K562 (cell line): ENCODE measurements at regions not wholly inside any gene's neighbourhood (a gene's known extent, or its start where the extent isn't known, plus 50 kb on each side); places are given as distances from the start of the nearest gene placed in this dataset.

ENCODE experiments used
- ATAC-seq: fragments of 200-7000 bp; cut with Tn5 transposase; 3 replicates; pipeline ENCODE4 v1.9.1; 2020; ENCODE audit warnings: moderate library complexity
- BruUV-seq: library from RNA; stranded (reverse); fragments of 400-500 nt; replicated peaks from 2 replicates; lab custom pipeline; 2021; lab: Mats Ljungman, UMichigan
- CTCF ChIA-PET: fragments of 300-600 bp; formaldehyde crosslinking; extraction: SDS; loops from one replicate; lab custom pipeline; 2021; ENCODE audit warnings: low intra/inter-chr PET ratio; lab: Yijun Ruan, JAX
- POLR2A ChIA-PET: fragments of 300-600, 350-650 bp; sonication (Branson Sonifier 250); formaldehyde crosslinking; extraction: SDS; loops from one replicate; lab custom pipeline; 2021; ENCODE audit warnings: antibody characterized with exemption, inconsistent platforms; lab: Yijun Ruan, JAX
- DNase-seq, 4 experiments: peaks; one replicate each; pipeline versions ENCODE4 v3.0.0 to v3.0.0-alpha.2; 2011 to 2018; ENCODE audit warnings: low spot score in 3 of 4, mixed read lengths in 3 of 4; ENCODE audit errors: extremely low read depth in 1 of 4
- FAIRE-seq: peaks from 2 replicates; lab custom pipeline; 2011; peaks lifted over from hg19 to GRCh38; lab: Jason Lieb, UNC
- H2AFZ ChIP-seq: 2 replicates; pipeline ENCODE4 v1.6.0; 2011; ENCODE audit warnings: low read depth, low read length, control low read depth, inconsistent platforms
- H3K27ac ChIP-seq: fragments of 200-600 bp; 3 replicates; pipeline ENCODE4 v1.8.0; 2011; ENCODE audit warnings: low read depth, mild to moderate bottlenecking, control low read depth, inconsistent platforms, low read length, moderate library complexity, mixed read lengths; ENCODE audit errors: extremely low read depth
- H3K27me3 ChIP-seq, 2 experiments: fragments of 300-600 bp in 1 of 2; 2 replicates in 1 of 2; 3 replicates in 1 of 2; pipeline versions ENCODE4 v1.6.0 to v1.8.0; 2011; ENCODE audit warnings: inconsistent platforms in 2 of 2, low read length in 2 of 2, mild to moderate bottlenecking in 1 of 2, mixed read lengths in 1 of 2, moderate library complexity in 1 of 2; ENCODE audit not compliant: control insufficient read depth in 2 of 2, insufficient read depth in 2 of 2
- H3K36me3 ChIP-seq: fragments of 300-600 bp; 3 replicates; pipeline ENCODE4 v1.8.0; 2011; ENCODE audit warnings: mild to moderate bottlenecking, low read length, inconsistent platforms; ENCODE audit not compliant: control insufficient read depth, insufficient read depth
- H3K4me1 ChIP-seq, 2 experiments: fragments of 200-600 bp in 1 of 2; replicated peaks in 1 of 2; 2 replicates in 1 of 2; 3 replicates in 1 of 2; pipeline versions ENCODE4 v1.5.1 to v1.8.0; 2011; ENCODE audit warnings: inconsistent platforms in 2 of 2, low read length in 2 of 2, mild to moderate bottlenecking in 1 of 2, mixed read lengths in 1 of 2, moderate library complexity in 1 of 2; ENCODE audit not compliant: control insufficient read depth in 2 of 2, insufficient read depth in 2 of 2
- H3K4me2 ChIP-seq: 2 replicates; pipeline ENCODE4 v1.6.1; 2011; ENCODE audit warnings: low read length, control low read depth, inconsistent platforms, mixed read lengths; ENCODE audit not compliant: insufficient read depth
- H3K4me3 ChIP-seq: fragments of 200-600 bp; sonication (generic), shearing (Covaris generic); 2 replicates; pipeline ENCODE4 v1.5.1; 2016; ENCODE audit warnings: control low read depth, inconsistent platforms
- H3K79me2 ChIP-seq: fragments of 200-600 bp; 3 replicates; pipeline ENCODE4 v1.8.0; 2011; ENCODE audit warnings: low read length, inconsistent platforms; ENCODE audit not compliant: control insufficient read depth, insufficient read depth
- H3K9ac ChIP-seq, 2 experiments: 2 replicates each; pipeline versions ENCODE4 v1.6.0 to v1.6.1; 2011; ENCODE audit warnings: low read depth in 2 of 2, low read length in 2 of 2, control low read depth in 1 of 2, inconsistent platforms in 1 of 2, mild to moderate bottlenecking in 1 of 2, mixed read lengths in 1 of 2; ENCODE audit not compliant: insufficient read depth in 1 of 2
- H3K9me1 ChIP-seq: one replicate; pipeline ENCODE4 v1.6.0; 2011; ENCODE audit warnings: inconsistent platforms, mild to moderate bottlenecking, low read length, moderate library complexity; ENCODE audit not compliant: control insufficient read depth, insufficient read depth
- H3K9me3 ChIP-seq: replicated peaks from 2 replicates; pipeline ENCODE4 v1.5.1; 2011; ENCODE audit warnings: low read depth, low read length, inconsistent platforms; ENCODE audit not compliant: control insufficient read depth, insufficient read depth
- H4K20me1 ChIP-seq: replicated peaks from 2 replicates; pipeline ENCODE4 v1.6.1; 2011; ENCODE audit warnings: low read length, inconsistent platforms, mixed read lengths; ENCODE audit not compliant: control insufficient read depth, insufficient read depth
- HDAC3 ChIP-seq: fragments of 450-650 bp; IDR thresholded peaks from 2 replicates; pipeline ENCODE4 v1.6.1; 2018; ENCODE audit warnings: borderline replicate concordance, mild to moderate bottlenecking, moderate library complexity; ENCODE audit not compliant: partially characterized antibody
- MCM5 ChIP-seq: fragments of 450-650 bp; IDR thresholded peaks from 2 replicates; pipeline ENCODE4 v1.6.1; 2016; ENCODE audit warnings: low read depth
- POLR3A ChIP-seq: IDR thresholded peaks from 2 replicates; pipeline ENCODE4 v1.6.1; 2011; ENCODE audit warnings: borderline replicate concordance, mild to moderate bottlenecking, moderate library complexity; ENCODE audit not compliant: insufficient read length, insufficient read depth; ENCODE audit errors: extremely low read depth
- RBFOX2 ChIP-seq: fragments of 200-400 bp; formaldehyde crosslinking; IDR thresholded peaks from 2 replicates; pipeline ENCODE4 v1.6.1; 2017; ENCODE audit warnings: low read depth, mild to moderate bottlenecking, low read length, moderate library complexity
- SIN3B ChIP-seq: fragments of 450-650 bp; IDR thresholded peaks from 2 replicates; pipeline ENCODE4 v1.6.1; 2017; ENCODE audit warnings: low read depth, mild to moderate bottlenecking, moderate library complexity
- SMARCE1 ChIP-seq: fragments of 450-650 bp; IDR thresholded peaks from 2 replicates; pipeline ENCODE4 v1.7.1; 2016; ENCODE audit warnings: mild to moderate bottlenecking
- ZNF780A ChIP-seq: fragments of 250-450 bp; sonication (Bioruptor Pico); IDR thresholded peaks from 2 replicates; pipeline ENCODE4 v1.5.0; 2021; ENCODE audit warnings: mild to moderate bottlenecking
- in situ Hi-C: fragments of 300-500 bp; cut with MboI; formaldehyde crosslinking; loops from 4 replicates; pipeline ENCODE4 v1.15.0; 2018; ENCODE audit warnings: inconsistent platforms, mixed read lengths
- intact Hi-C: fragments of 100-400 bp; cut with micrococcal nuclease; formaldehyde crosslinking; loops from 2 replicates; pipeline ENCODE4 v1.14.2; 2022
- TF ChIP-seq, protein P1 (sequence below): sonication (generic); formaldehyde crosslinking; IDR thresholded peaks from 2 replicates; pipeline ENCODE4 v1.8.0; 2023; ENCODE audit warnings: missing genetic modification reagents, mild to moderate bottlenecking, borderline replicate concordance
- TF ChIP-seq, protein P2 (sequence below): fragments of 450-650 bp; formaldehyde crosslinking; IDR thresholded peaks from 2 replicates; pipeline ENCODE4 v1.4.0; 2022; ENCODE audit warnings: missing genetic modification characterization
- TF ChIP-seq, protein P3 (sequence below): fragments of 250-450 bp; sonication (Bioruptor Pico); IDR thresholded peaks from 2 replicates; pipeline ENCODE4 v1.8.0; 2021; ENCODE audit warnings: borderline replicate concordance, mild to moderate bottlenecking, moderate library complexity; ENCODE audit not compliant: poor library complexity, severe bottlenecking
- TF ChIP-seq, protein P4 (sequence below): sonication (generic); formaldehyde crosslinking; IDR thresholded peaks from 2 replicates; pipeline ENCODE4 v1.9.0; 2022; ENCODE audit warnings: mild to moderate bottlenecking, missing genetic modification reagents

- DNase-seq (no peak), FAIRE-seq (no peak), ATAC-seq (no peak)
- Histone ChIP-seq H3K4me1 (no peaks in the 10 kb centered on the region), H3K27me3 (no peaks in the 10 kb centered on the region), H3K4me2 (no peak overlapping the region), H3K79me2 (no peaks in the 10 kb centered on the region), H3K4me3 (no peak overlapping the region), H4K20me1 (no peaks in the 10 kb centered on the region), H3K9ac (no peak overlapping the region), H2AFZ (no peak overlapping the region), H3K9me1 (no peaks in the 10 kb centered on the region), H3K36me3 (no peaks in the 10 kb centered on the region), H3K27ac (no peak overlapping the region), H3K9me3 (no peaks in the 10 kb centered on the region)
- ChIA-PET POLR2A (no interaction called here), CTCF (no interaction called here)
- in situ Hi-C loops (no loop called here), intact Hi-C loops (no loop called here)
- TF ChIP-seq SMARCE1 (no peak), SIN3B (no peak), MCM5 (no peak), ZNF780A (CRISPR knock-in tag) (no peak), RBFOX2 (no peak), POLR3A (no peak), HDAC3 (no peak)
- TF ChIP-seq, protein P1, sequence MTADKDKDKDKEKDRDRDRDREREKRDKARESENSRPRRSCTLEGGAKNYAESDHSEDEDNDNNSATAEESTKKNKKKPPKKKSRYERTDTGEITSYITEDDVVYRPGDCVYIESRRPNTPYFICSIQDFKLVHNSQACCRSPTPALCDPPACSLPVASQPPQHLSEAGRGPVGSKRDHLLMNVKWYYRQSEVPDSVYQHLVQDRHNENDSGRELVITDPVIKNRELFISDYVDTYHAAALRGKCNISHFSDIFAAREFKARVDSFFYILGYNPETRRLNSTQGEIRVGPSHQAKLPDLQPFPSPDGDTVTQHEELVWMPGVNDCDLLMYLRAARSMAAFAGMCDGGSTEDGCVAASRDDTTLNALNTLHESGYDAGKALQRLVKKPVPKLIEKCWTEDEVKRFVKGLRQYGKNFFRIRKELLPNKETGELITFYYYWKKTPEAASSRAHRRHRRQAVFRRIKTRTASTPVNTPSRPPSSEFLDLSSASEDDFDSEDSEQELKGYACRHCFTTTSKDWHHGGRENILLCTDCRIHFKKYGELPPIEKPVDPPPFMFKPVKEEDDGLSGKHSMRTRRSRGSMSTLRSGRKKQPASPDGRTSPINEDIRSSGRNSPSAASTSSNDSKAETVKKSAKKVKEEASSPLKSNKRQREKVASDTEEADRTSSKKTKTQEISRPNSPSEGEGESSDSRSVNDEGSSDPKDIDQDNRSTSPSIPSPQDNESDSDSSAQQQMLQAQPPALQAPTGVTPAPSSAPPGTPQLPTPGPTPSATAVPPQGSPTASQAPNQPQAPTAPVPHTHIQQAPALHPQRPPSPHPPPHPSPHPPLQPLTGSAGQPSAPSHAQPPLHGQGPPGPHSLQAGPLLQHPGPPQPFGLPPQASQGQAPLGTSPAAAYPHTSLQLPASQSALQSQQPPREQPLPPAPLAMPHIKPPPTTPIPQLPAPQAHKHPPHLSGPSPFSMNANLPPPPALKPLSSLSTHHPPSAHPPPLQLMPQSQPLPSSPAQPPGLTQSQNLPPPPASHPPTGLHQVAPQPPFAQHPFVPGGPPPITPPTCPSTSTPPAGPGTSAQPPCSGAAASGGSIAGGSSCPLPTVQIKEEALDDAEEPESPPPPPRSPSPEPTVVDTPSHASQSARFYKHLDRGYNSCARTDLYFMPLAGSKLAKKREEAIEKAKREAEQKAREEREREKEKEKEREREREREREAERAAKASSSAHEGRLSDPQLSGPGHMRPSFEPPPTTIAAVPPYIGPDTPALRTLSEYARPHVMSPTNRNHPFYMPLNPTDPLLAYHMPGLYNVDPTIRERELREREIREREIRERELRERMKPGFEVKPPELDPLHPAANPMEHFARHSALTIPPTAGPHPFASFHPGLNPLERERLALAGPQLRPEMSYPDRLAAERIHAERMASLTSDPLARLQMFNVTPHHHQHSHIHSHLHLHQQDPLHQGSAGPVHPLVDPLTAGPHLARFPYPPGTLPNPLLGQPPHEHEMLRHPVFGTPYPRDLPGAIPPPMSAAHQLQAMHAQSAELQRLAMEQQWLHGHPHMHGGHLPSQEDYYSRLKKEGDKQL: no peak
- TF ChIP-seq, protein P2, sequence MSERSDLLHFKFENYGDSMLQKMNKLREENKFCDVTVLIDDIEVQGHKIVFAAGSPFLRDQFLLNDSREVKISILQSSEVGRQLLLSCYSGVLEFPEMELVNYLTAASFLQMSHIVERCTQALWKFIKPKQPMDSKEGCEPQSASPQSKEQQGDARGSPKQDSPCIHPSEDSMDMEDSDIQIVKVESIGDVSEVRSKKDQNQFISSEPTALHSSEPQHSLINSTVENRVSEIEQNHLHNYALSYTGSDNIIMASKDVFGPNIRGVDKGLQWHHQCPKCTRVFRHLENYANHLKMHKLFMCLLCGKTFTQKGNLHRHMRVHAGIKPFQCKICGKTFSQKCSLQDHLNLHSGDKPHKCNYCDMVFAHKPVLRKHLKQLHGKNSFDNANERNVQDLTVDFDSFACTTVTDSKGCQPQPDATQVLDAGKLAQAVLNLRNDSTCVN (CRISPR knock-in tag): no peak
- TF ChIP-seq, protein P3, sequence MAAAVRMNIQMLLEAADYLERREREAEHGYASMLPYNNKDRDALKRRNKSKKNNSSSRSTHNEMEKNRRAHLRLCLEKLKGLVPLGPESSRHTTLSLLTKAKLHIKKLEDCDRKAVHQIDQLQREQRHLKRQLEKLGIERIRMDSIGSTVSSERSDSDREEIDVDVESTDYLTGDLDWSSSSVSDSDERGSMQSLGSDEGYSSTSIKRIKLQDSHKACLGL (CRISPR knock-in tag): no peak
- TF ChIP-seq, protein P4, sequence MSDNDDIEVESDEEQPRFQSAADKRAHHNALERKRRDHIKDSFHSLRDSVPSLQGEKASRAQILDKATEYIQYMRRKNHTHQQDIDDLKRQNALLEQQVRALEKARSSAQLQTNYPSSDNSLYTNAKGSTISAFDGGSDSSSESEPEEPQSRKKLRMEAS (CRISPR knock-in tag): no peak
- BruUV-seq: no TSS peak
These were observed 406.0 kb upstream of the DMAC1 start for GRCh38 chr9:8205576-8205975.
